ENCODE measurements at regions not wholly inside any gene's neighbourhood (a gene's known extent, or its start where the extent isn't known, plus 50 kb on each side); places are given as distances from the start of the nearest gene placed in this dataset.

DNA sequence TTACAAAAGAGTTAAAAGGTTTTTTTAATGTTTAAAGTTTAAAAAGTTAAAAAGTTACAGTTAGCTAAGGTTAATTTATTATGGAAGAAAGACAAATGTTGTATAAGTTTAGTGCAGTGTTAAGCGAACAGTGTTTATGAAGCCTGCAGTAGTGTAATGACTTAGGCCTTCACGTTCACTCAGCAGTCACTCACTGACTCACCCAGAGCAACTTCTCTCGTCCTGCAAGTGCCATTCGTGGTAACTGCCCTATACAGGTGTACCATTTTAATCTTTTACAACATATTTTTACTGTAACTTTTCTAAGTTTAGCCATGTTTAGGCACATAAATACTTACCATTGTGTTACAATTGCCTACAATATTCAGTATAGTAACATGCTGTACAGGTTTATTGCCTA, 398.2 kb upstream of the NBEA start:
- no peak for TF ChIP-seq ATF3 (IDR thresholded peaks at IDR 0.05)
- no peak for TF ChIP-seq JUND (IDR thresholded peaks at IDR 0.05)
- Histone ChIP-seq H3K27me3 (ENCODE audit: control insufficient read depth in 4 of 4, insufficient read depth in 4 of 4, low read length in 3 of 4) (peaks cover 0 to 3% (median 0%) of the 10 kb centered on the region in 4 donors), H3K9ac (ENCODE audit: low read depth in 1 of 2, low read length in 2 of 2) (no peak overlapping the region), H3K4me1 (ENCODE audit: control insufficient read depth in 4 of 4, insufficient read depth in 4 of 4, low read length in 3 of 4) (no peaks in the 10 kb centered on the region), H3K27ac (ENCODE audit: low read depth in 1 of 2, low read length in 2 of 2) (no peak overlapping the region), H3K9me3 (ENCODE audit: control insufficient read depth in 4 of 4, low read length in 3 of 4) (no peaks in the 10 kb centered on the region), H3K36me3 (ENCODE audit: control insufficient read depth in 4 of 4, insufficient read depth in 3 of 4, low read depth in 1 of 4, low read length in 3 of 4) (no peaks in the 10 kb centered on the region), H3K4me3 (ENCODE audit: low read depth in 1 of 3, low read length in 3 of 3) (no peak overlapping the region)
- WGBS: 73% methylated on average over 4 of the region's 4 CpGs
- no peak for DNase-seq (ENCODE audit: low spot score)

DNA sequence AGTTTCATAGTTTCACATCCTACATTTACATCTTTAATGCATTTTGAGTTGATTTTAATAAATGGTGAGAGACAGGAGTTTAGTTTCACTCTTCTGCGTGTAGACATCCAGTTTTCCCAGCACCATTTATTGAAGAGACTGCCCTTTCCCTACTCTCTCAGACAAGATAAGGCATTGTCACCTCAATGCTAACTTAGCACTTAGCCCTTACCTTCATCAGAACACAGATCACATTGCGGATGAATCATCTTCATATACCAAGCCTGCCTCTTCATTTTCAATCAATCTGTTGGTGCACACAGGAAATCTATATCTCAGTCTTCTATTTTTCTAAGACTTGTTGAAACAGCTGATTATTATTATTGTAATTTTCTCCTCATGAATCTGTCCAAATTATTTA, 396.6 kb upstream of the NBEA start:
- Histone ChIP-seq H3K4me1 (ENCODE audit: control insufficient read depth in 4 of 4, insufficient read depth in 4 of 4, low read length in 3 of 4) (no peaks in the 10 kb centered on the region), H3K4me3 (ENCODE audit: low read depth in 1 of 3, low read length in 3 of 3) (no peak overlapping the region), H3K9ac (ENCODE audit: low read depth in 1 of 2, low read length in 2 of 2) (no peak overlapping the region), H3K27ac (ENCODE audit: low read depth in 1 of 2, low read length in 2 of 2) (no peak overlapping the region), H3K27me3 (ENCODE audit: control insufficient read depth in 4 of 4, insufficient read depth in 4 of 4, low read length in 3 of 4) (peaks cover 0 to 3% (median 0%) of the 10 kb centered on the region in 4 donors), H3K36me3 (ENCODE audit: control insufficient read depth in 4 of 4, insufficient read depth in 3 of 4, low read depth in 1 of 4, low read length in 3 of 4) (no peaks in the 10 kb centered on the region), H3K9me3 (ENCODE audit: control insufficient read depth in 4 of 4, low read length in 3 of 4) (no peaks in the 10 kb centered on the region)
- no peak for DNase-seq (ENCODE audit: low spot score)
- WGBS: 86% methylated on average over 2 of the region's 2 CpGs
- no peak for TF ChIP-seq CTCF (IDR thresholded peaks at IDR 0.05; ENCODE audit: low read depth, low read length, missing input control)
- TF ChIP-seq JUND (IDR thresholded peaks at IDR 0.05): no peak
- no peak for TF ChIP-seq HNF4G (IDR thresholded peaks at IDR 0.05)
- TF ChIP-seq EGR1 (IDR thresholded peaks at IDR 0.05; ENCODE audit: low read depth in 2 of 2): no peak
- no peak for TF ChIP-seq HNF4A (conservative IDR thresholded peaks at IDR 0.05)
- TF ChIP-seq, protein P1, sequence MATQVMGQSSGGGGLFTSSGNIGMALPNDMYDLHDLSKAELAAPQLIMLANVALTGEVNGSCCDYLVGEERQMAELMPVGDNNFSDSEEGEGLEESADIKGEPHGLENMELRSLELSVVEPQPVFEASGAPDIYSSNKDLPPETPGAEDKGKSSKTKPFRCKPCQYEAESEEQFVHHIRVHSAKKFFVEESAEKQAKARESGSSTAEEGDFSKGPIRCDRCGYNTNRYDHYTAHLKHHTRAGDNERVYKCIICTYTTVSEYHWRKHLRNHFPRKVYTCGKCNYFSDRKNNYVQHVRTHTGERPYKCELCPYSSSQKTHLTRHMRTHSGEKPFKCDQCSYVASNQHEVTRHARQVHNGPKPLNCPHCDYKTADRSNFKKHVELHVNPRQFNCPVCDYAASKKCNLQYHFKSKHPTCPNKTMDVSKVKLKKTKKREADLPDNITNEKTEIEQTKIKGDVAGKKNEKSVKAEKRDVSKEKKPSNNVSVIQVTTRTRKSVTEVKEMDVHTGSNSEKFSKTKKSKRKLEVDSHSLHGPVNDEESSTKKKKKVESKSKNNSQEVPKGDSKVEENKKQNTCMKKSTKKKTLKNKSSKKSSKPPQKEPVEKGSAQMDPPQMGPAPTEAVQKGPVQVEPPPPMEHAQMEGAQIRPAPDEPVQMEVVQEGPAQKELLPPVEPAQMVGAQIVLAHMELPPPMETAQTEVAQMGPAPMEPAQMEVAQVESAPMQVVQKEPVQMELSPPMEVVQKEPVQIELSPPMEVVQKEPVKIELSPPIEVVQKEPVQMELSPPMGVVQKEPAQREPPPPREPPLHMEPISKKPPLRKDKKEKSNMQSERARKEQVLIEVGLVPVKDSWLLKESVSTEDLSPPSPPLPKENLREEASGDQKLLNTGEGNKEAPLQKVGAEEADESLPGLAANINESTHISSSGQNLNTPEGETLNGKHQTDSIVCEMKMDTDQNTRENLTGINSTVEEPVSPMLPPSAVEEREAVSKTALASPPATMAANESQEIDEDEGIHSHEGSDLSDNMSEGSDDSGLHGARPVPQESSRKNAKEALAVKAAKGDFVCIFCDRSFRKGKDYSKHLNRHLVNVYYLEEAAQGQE (IDR thresholded peaks at IDR 0.05): no peak
- TF ChIP-seq MAX (IDR thresholded peaks at IDR 0.05): no peak
- TF ChIP-seq SP1 (IDR thresholded peaks at IDR 0.05): no peak
- TF ChIP-seq ATF3 (IDR thresholded peaks at IDR 0.05): no peak

All from liver (tissue), 8 donors.